HG03469 (cell line): ENCODE measurements at regions not wholly inside any gene's neighbourhood (a gene's known extent, or its start where the extent isn't known, plus 50 kb on each side); places are given as distances from the start of the nearest gene placed in this dataset.

ENCODE experiments used
- ATAC-seq: cut with Tn5 transposase; IDR thresholded peaks from one replicate; pipeline ENCODE4 v1.9.1; 2021; ENCODE audit warnings: mild to moderate bottlenecking, moderate library complexity, moderate number of reproducible peaks; ENCODE audit not compliant: unreplicated experiment

DNA sequence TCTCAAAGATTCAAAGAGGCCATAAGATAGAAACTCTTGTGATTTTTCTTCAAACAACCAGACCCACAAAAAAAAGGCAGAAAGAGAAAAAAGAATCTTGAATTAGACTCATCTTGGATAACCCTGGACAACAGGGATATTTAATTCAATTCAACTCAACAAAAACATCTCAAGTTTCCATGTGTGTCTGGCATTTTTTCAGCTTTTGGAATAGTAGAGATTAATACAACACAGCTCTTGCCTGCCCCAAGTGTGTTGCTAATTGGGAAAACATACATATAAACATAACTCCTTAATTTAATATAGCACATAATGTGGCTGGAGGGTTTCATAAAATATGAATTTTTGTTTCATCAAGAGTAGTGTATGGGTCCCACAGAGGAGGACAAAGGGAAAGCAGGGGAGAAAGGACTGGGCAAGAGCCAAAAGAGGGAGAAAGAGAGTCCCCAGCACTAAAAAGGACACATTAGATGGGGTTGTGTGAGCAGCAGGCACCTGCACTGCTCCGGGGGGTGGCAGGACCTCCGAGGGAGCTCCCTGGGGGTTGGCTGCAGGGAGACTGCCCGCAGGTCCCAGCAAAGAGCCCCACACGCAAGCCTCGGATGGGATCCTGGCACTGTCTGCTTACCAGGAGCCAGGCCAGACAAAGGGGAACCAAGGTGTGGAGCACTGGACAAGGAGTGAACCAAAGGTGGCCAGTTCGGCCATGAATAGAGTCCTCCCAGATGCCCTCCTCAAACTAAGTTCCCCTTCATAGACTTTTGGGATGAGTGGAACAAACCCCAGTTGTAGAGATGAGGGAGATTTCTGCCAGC, 65.6 kb upstream of the TMEM72 start:
- ATAC-seq = no peak

GRCh38 chr10:44847110-44847509, 64.0 kb upstream of the TMEM72 start:
- no peak for ATAC-seq

DNA sequence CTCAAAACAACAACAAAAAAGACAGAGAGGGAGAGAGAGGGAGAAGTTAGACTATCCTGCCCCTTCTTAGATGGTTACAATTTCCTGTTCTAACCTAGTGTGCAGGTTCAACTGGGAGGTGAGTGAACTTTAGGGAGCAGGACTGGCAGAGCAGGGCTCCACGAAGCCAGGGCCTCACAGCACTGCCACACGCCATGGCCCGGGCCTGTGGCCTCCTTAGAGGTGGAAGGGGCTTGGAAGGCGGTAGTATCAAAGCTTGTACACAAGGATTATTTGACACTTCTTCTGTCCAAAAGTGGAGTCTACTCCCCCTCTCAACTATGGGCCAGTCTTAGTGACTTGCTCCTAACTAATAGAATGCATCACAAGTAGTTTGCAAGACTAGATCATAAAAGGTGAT, 62.9 kb upstream of the TMEM72 start:
- no peak for ATAC-seq

DNA sequence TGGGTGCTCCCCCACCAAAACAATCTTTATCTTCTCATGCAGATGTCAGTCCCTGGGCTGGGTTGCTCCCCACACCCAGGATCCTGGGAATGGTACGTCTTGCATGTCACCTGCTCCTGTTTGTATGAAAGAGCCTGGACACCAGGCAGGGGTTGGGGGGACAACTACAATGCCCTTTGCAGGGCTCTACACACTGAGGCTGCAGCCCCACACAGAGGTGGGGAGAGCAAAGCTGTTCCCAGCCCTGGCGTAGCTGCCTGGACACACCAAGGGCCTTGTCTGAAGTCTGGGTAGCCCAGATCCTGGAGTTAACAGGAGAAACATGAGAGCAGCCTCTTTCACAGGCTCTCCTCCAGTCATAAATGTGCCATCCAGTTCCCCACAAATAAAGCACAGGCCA, 61.2 kb upstream of the TMEM72 start:
- ATAC-seq = no peak

GRCh38 chr10:44850356-44850934, 60.7 kb upstream of the TMEM72 start:
- no peak for ATAC-seq

GRCh38 chr10:44851413-44851812, 59.7 kb upstream of the TMEM72 start:
- ATAC-seq = no peak

GRCh38 chr10:44851881-44852280, 59.3 kb upstream of the TMEM72 start:
- ATAC-seq = no peak

- ATAC-seq = no peak
These were observed 57.9 kb upstream of the TMEM72 start for GRCh38 chr10:44853148-44853734.

- no peak for ATAC-seq
These were observed 57.3 kb upstream of the TMEM72 start for GRCh38 chr10:44853796-44854195.

- ATAC-seq = no peak
These were observed 56.3 kb upstream of the TMEM72 start for GRCh38 chr10:44854693-44855350.

GRCh38 chr10:44856696-44857095, 54.4 kb upstream of the TMEM72 start:
- ATAC-seq = no peak

- peak; percentile 69 for ATAC-seq
These were observed 53.6 kb upstream of the TMEM72 start for GRCh38 chr10:44857363-44858016.

DNA sequence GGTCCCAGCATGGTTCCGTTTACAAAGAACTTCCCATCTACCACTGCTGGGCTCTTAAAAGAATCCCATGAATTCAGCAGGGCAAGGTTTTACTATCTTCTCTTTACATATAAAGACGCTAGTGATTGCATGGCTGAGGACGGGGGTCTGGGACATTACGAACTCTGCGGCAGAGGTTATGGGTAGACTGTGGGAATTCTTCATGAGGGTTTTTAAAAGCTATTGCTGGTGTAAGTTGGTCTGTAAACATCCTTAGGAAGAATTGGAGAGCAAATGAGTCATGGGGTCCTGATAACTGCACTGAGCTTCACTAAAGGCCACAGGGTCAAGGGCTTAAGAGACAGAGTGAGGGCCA, 53.1 kb upstream of the TMEM72 start:
- no peak for ATAC-seq

DNA sequence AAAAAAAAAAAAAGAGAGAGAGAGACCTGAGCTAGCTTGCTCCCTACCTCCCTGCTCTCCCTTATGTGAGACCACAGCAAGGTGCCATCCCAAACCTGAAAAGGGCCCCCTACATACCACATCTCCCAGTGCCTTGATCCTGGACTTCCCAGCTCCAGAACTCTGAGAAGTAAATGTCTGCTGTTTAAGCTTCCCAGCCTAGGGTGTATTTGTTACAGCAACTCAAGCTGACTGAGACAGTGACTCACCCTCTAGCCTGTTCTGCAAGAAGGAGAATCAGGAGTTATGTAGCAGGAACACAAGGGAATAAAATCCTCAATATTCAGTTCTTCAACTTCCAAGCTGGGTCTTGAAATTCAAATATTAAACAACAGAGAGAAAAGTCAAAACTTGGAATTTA, 52.1 kb upstream of the TMEM72 start:
- no peak for ATAC-seq

- no peak for ATAC-seq
These were observed 51.4 kb upstream of the TMEM72 start for GRCh38 chr10:44859546-44860285.

GRCh38 chr10:44860811-44861736, 50.1 kb upstream of the TMEM72 start:
- ATAC-seq = no peak
